Stimulated activated CD8-positive, alpha-beta memory T cell treated with anti-CD3 and anti-CD28 coated beads, Interleukin-12 subunit alpha, Interleukin-12 subunit beta, amount 100 ng/mL, for 24 hours (primary cell): ENCODE measurements at regions not wholly inside any gene's neighbourhood (a gene's known extent, or its start where the extent isn't known, plus 50 kb on each side); places are given as distances from the start of the nearest gene placed in this dataset.
"Not testable (repeated sequence)": the region's sequence is repeated elsewhere in the genome, so short reads cannot be mapped to it uniquely, and the experiment has no call there.

Experiments
- DNase-seq: peaks from one replicate; pipeline ENCODE4 v3.0.0-alpha.2; 2020; ENCODE audit errors: extremely low read depth

DNA sequence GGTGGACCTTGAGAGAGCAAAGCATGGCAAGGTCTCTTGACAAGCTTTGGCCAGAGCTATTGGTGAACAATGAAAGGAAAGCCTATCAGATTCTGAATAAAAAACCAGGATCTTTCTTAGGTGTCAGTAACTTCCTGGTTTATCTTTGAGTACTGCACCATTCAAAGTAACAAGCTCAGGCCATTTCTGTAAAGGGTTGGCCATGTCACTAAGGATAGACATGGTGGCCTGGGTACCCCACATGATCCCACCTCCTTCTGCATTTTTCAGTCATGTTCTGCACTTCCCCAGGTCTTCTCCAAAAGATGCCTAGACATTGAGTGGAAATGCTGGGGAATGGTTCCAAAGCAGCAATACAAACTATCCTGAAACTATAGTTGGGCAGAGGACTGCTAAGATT, 242.0 kb downstream of the ARHGAP12 start:
- no peak for DNase-seq

DNA sequence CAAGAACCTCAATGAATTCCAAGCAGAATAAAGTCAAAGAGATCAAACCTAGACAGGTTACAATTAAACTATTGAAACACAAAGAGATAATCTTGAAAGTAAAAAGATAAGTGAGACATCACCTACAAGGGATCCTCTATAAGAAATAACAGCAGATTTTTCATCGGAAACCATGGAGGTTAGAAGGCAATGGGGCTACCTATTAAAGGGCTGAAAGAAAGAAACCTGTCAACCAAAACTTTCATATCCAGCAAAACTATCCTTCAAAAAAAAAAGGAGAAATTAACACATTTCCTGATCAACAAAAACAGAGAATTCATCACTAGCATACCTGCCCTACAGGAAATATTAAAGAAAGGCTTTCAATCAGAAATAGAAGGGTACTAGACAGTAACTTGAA, 244.9 kb downstream of the ARHGAP12 start:
- DNase-seq: no peak

- DNase-seq: no peak
Observed at GRCh38 chr10:31679936-31680335, 248.7 kb downstream of the ARHGAP12 start.

- DNase-seq: no peak
Observed at GRCh38 chr10:31678575-31679516, 249.8 kb downstream of the ARHGAP12 start.

DNA sequence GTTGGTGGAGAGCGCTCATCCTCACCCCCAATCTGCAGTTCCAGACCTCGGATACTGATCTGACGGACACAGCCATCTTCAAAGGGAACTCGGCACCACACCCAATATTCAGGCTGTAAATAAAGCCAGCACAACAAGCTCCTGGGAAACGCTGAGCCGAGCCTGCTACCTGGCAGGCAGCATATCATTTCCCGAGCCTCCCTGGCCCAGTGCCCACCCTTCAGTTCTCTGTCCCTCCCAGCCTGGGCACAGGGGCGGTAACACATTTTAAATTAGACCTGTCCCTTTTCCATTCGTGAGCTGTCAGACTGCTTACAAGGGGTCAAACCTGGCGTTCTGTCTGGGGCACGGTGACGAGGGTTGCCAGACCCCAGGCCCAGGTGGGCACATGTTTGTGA, 250.5 kb downstream of the ARHGAP12 start:
- no peak for DNase-seq

- no peak for DNase-seq
Observed at GRCh38 chr10:31677195-31678138, 251.2 kb downstream of the ARHGAP12 start.

- DNase-seq: no peak
Observed at GRCh38 chr10:31675726-31676125, 252.9 kb downstream of the ARHGAP12 start.

DNA sequence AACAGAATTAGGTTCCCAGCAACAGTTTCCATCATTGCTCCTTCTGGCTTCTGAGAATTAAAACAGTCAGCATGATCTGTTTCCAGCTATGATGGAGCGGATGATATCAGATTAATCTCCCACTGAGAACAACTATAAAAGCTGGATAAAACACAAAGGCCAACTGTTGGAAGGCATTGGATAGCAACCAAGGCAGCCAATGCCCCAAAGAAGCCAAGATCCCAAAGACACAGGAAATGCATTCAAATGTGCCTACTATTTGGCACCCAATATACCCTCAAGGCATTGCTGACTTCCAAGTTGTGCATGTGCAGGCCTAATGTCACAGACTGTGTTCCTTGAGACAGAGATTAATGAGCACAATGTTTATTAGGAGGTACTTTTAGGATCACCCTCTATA, 259.3 kb downstream of the ARHGAP12 start:
- DNase-seq: no peak

DNA sequence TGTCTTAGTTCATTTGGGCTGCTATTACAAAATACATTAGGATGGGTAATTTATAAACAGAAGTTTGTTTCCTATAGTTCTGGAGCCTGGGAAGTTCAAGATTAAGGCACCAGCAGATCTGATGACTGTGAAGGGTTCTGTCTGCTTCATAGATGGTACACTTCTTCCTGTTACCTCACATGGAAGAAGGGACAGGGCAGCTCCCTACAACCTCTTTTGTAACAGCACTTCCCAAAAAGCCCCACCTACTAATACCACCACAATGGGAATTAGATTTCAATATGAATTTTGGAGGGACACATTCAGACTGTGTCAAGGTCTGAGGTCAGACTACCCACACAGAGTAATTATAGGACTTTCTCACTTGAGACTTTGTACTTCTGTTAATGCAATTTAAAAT, 260.3 kb downstream of the ARHGAP12 start:
- DNase-seq: no peak

DNA sequence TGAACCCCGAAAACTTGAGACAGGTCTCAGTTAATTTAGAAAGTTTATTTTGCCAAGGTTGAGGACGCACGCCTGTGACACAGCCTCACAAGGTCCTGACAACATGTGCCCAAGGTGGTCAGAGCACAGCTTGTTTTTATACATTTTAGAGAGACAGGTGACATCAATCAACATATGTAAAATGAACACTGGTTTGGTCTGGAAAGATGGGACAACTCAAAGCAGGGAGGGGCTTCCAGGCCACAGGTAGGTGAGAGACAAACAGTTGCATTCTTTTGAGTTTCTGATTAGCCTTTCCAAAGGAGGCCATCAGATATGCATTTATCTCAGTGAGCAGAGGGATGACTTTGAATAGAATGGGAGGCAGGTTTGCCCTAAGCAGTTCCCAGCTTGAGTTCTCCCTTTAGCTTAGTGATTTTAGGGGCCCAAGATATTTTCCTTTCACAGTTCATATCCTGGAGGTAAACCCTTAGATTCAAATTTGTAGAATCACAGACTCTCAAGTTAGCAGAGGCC, 262.8 kb downstream of the ARHGAP12 start:
- DNase-seq: not testable (repeated sequence)

DNA sequence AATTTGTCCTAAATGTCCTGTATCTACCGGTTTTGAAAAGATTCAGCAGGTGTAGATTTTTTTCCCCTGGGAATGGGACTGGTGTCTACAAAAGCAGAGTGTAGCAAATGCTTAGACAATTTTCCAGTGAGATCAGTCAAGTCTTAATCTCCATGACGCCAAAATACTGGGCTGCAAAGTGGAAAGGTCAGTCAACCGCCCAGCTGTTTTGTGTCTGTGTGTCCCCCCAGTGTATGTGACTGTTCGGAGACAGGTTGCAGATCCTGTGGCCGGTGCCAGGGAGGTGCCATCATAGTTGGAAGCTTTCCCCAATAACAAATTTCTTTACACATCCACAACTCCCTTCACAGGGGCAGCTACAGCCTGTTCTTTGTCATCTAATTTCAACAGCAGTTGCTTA, 263.8 kb downstream of the ARHGAP12 start:
- DNase-seq: no peak

- not testable (repeated sequence) for DNase-seq
Observed at GRCh38 chr10:31664071-31664470, 264.6 kb downstream of the ARHGAP12 start.

- DNase-seq: no peak
Observed at GRCh38 chr10:31660300-31660699, 268.3 kb downstream of the ARHGAP12 start.

- no peak for DNase-seq
Observed at GRCh38 chr10:31659665-31660064, 269.0 kb downstream of the ARHGAP12 start.

- DNase-seq: no peak
Observed at GRCh38 chr10:31657434-31657872, 271.2 kb downstream of the ARHGAP12 start.

GRCh38 chr10:31656851-31657433, 271.7 kb downstream of the ARHGAP12 start:
- no peak for DNase-seq

DNA sequence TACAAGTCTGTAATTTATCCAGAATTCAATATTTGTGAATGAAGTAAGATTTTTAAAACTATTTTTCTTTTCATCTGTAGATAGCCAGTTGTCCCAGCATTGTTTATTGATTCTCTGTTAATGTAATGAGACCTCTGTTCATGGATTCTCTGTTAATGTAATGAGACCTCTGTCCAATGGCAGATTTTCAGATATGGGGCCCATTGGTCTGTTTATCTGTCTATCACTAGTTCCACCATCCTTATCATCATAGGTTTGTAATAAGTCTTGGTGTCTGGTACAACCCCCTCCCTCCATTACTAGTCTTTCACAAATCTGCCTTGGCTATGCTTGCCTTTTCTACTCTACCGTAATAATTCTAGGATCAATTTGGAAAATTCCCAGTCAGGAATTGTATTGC, 276.6 kb downstream of the ARHGAP12 start:
- no peak for DNase-seq

- no peak for DNase-seq
Observed at GRCh38 chr10:31650010-31650409, 278.6 kb downstream of the ARHGAP12 start.

- DNase-seq: no peak
Observed at GRCh38 chr10:31648966-31649365, 279.7 kb downstream of the ARHGAP12 start.

DNA sequence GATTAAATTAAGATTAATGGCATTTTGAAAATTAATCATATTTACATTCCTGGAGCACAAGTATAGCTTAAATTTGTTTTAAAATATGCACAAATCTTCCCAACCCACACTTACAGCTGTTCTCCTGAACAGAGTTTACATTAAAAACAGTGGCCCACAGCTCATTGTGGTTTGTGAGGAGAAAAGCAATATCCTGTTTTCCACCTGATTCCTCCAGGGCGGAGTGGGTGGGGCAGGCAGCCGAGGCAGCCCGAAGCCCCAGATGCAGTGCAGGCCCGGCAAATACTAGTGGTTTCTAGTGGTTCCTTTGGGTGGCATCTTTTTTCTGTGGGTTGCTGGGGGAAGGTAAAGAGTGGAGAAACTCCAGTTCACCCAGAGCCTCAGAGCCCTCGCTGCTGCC, 280.8 kb downstream of the ARHGAP12 start:
- no peak for DNase-seq

DNA sequence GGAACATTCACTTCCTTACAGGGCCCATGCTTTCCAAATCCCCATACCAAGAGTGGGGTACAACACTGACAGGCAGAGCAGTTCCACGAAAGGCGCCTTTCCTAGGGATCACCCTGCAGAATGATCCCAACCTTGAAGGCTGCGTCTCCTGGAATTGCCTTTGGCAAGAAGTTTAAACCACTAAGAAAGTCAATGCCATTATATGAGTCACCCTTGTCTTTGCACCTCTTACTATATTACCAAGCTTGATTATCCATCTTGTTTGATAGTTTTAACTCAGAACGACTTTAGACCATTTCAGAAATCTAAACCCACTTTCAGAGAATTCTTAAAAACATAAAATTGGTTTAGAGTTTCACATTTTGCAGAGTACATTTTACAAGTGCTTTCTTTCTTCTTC, 282.1 kb downstream of the ARHGAP12 start:
- no peak for DNase-seq

DNA sequence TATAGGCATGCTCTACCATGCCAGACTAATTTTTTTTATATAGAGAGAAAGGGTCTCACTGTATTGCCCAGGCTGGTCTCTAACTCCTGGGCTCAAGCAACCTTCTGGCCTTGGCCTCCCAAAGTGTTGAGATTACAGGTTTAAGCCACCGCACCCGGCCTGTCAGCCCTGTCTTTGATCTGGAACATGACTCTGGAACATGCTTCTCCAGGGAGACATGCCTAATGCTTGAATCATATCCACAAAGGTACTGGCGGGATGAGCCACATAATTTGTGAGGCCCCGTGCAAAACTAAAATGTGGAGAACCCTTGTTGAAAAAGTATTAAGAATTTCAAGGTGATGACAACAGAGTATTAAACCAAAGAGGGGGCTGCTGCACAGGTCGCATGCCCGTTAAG, 282.8 kb downstream of the ARHGAP12 start:
- DNase-seq: no peak
